ENCODE measurements at regions not wholly inside any gene's neighbourhood (a gene's known extent, or its start where the extent isn't known, plus 50 kb on each side); places are given as distances from the start of the nearest gene placed in this dataset.
"Not testable (repeated sequence)": the region's sequence is repeated elsewhere in the genome, so short reads cannot be mapped to it uniquely, and the experiment has no call there.

GRCh38 chr13:50130123-50130946 is 115.1 kb downstream of the KCNRG start:
- DNase-seq (ENCODE audit: low spot score): no peak

- DNase-seq (ENCODE audit: low spot score): no peak
Measured at GRCh38 chr13:50131920-50132903, 117.0 kb downstream of the KCNRG start.

GRCh38 chr13:50132904-50133357 is 117.7 kb downstream of the KCNRG start:
- DNase-seq (ENCODE audit: low spot score): no peak

GRCh38 chr13:50133358-50133953 is 118.2 kb downstream of the KCNRG start:
- no peak for DNase-seq (ENCODE audit: low spot score)

GRCh38 chr13:50136226-50136625 is 121.0 kb downstream of the KCNRG start:
- no peak for DNase-seq (ENCODE audit: low spot score)

GRCh38 chr13:50136678-50137077 is 121.4 kb downstream of the KCNRG start:
- no peak for DNase-seq (ENCODE audit: low spot score)

- not testable (repeated sequence) for DNase-seq (ENCODE audit: low spot score)
Measured at GRCh38 chr13:50139435-50139934, 124.2 kb downstream of the KCNRG start.

GRCh38 chr13:50140153-50140552 is 124.9 kb downstream of the KCNRG start:
- no peak for DNase-seq (ENCODE audit: low spot score)

GRCh38 chr13:50140581-50141374 is 125.5 kb downstream of the KCNRG start:
- DNase-seq (ENCODE audit: low spot score): no peak

GRCh38 chr13:50141375-50141975 is 126.2 kb downstream of the KCNRG start:
- DNase-seq (ENCODE audit: low spot score): no peak

GRCh38 chr13:50144246-50145160 is 129.3 kb downstream of the KCNRG start:
- no peak for DNase-seq (ENCODE audit: low spot score)

- DNase-seq (ENCODE audit: low spot score): no peak
Measured at GRCh38 chr13:50149214-50149613, 134.0 kb downstream of the KCNRG start.

- no peak for DNase-seq (ENCODE audit: low spot score)
Measured at GRCh38 chr13:50149932-50150331, 134.7 kb downstream of the KCNRG start.

- no peak for DNase-seq (ENCODE audit: low spot score)
Measured at GRCh38 chr13:50152224-50152623, 137.0 kb downstream of the KCNRG start.

- DNase-seq (ENCODE audit: low spot score): no peak
Measured at GRCh38 chr13:50152655-50153309, 137.5 kb downstream of the KCNRG start.

- no peak for DNase-seq (ENCODE audit: low spot score)
Measured at GRCh38 chr13:50153401-50153800, 138.2 kb downstream of the KCNRG start.

GRCh38 chr13:50153876-50154275 is 138.6 kb downstream of the KCNRG start:
- no peak for DNase-seq (ENCODE audit: low spot score)

- DNase-seq (ENCODE audit: low spot score): no peak
Measured at GRCh38 chr13:50154697-50155096, 139.5 kb downstream of the KCNRG start.

GRCh38 chr13:50156140-50156539 is 140.9 kb downstream of the KCNRG start:
- no peak for DNase-seq (ENCODE audit: low spot score)
